ENCODE measurements at regions not wholly inside any gene's neighbourhood (a gene's known extent, or its start where the extent isn't known, plus 50 kb on each side); places are given as distances from the start of the nearest gene placed in this dataset.

DNA sequence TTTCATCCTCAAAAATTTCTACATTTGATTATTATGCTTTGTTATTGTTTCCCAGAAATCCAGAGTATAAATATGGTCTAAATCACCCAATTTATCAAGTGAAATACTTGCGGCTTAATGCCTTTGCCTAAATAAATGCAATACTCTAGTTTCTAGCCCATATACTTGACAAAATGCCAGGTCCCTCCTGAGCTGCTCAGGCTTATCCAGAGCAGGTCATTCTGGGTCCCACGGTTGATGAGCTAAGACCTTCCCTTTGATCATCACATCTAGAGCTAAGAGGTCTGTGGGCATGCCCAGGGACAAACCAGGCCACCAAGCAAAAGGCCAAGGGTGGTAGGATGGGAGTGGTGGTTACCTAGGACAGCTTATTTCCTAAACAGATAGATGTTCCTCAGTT, 180.1 kb downstream of the SMIM20 start:
- no peak for ATAC-seq (ENCODE audit: low read depth)
- POLR2A ChIA-PET: no interaction called here
- Mint-ChIP-seq H3K4me1 (peaks cover 7% of the 10 kb centered on the region), H3K4me3 (no peak overlapping the region), H3K27ac (no peak overlapping the region), H3K27me3 (peaks cover 5% of the 10 kb centered on the region), H3K36me3 (peaks cover 10% of the 10 kb centered on the region), H3K9me3 (peaks cover 30% of the 10 kb centered on the region)
- no peak for DNase-seq

DNA sequence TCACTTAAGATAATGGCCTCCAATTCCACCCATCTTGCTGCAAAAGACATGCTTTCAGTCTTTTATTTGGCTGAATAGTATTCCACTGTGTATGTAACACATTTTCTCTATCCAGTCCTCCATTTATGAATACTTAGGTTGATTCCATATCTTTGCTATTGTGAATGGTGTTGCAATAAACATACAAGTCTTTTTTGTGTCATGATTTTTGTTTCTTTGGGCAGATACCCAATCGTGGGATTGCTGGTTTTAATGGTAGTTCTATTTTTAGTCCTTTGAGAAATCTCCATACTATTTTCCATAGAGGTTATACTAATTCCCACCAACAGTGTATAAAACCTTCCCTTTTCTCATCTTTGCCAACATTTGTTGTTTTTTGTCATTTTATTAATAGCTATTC, 180.9 kb downstream of the SMIM20 start:
- ATAC-seq (ENCODE audit: low read depth) (no peak), DNase-seq (no peak)
- H3K27ac Mint-ChIP-seq: no peak overlapping the region
- H3K36me3 Mint-ChIP-seq: peaks cover 14% of the 10 kb centered on the region
- H3K4me3 Mint-ChIP-seq: no peak overlapping the region
- POLR2A ChIA-PET: no interaction called here
- peaks cover 35% of the 10 kb centered on the region for H3K9me3 Mint-ChIP-seq
- H3K4me1 Mint-ChIP-seq: peaks cover 7% of the 10 kb centered on the region
- H3K27me3 Mint-ChIP-seq: peaks cover 5% of the 10 kb centered on the region

DNA sequence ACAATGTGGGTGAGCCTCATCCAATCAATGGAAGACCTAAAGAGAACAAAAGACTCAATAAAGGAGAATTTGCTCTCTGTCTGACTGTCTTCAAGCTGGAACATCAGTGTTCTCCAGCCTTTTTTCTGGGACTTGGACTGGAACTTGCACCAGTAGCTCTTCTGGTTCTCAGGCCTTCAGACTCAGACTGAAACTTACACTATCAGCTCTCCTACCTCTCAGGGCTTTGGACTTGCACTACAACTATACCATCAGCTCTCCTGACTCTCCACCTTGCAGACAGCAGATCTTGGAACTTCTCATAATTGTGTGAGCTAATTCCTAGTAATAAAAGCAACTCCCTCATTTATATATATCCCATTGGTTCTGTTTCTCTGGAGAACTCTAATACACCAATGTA, 185.9 kb downstream of the SMIM20 start:
- Mint-ChIP-seq H3K36me3 (peaks cover 11% of the 10 kb centered on the region), H3K27me3 (peaks cover 2% of the 10 kb centered on the region), H3K4me1 (peaks cover 9% of the 10 kb centered on the region), H3K27ac (no peak overlapping the region), H3K9me3 (peaks cover 28% of the 10 kb centered on the region), H3K4me3 (no peak overlapping the region)
- DNase-seq (no peak), ATAC-seq (ENCODE audit: low read depth) (no peak)
- POLR2A ChIA-PET: no interaction called here

DNA sequence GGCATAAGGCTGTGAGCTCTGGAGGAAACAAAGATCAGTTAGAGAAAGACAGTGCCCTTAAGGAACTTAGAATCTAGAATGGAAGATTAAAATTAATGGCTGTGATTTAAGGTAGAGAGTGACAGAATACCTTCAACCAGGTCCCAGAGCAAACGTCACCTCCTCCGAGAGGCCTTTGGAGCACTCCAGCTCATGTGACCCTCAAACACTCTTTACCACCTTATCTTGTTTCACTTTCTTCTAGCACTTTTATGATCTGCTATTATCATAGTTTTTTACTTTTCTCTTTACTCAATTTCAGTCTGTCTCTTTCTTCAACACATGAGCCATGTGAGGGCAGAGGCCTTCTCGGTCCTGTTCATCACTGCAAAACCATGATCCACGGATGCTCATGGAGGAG, 187.0 kb downstream of the SMIM20 start:
- no peak for ATAC-seq (ENCODE audit: low read depth)
- Mint-ChIP-seq H3K9me3 (peaks cover 26% of the 10 kb centered on the region), H3K36me3 (peaks cover 10% of the 10 kb centered on the region), H3K27ac (no peak overlapping the region), H3K27me3 (peaks cover 2% of the 10 kb centered on the region), H3K4me3 (no peak overlapping the region), H3K4me1 (peaks cover 9% of the 10 kb centered on the region)
- POLR2A ChIA-PET: no interaction called here
- no peak for DNase-seq

DNA sequence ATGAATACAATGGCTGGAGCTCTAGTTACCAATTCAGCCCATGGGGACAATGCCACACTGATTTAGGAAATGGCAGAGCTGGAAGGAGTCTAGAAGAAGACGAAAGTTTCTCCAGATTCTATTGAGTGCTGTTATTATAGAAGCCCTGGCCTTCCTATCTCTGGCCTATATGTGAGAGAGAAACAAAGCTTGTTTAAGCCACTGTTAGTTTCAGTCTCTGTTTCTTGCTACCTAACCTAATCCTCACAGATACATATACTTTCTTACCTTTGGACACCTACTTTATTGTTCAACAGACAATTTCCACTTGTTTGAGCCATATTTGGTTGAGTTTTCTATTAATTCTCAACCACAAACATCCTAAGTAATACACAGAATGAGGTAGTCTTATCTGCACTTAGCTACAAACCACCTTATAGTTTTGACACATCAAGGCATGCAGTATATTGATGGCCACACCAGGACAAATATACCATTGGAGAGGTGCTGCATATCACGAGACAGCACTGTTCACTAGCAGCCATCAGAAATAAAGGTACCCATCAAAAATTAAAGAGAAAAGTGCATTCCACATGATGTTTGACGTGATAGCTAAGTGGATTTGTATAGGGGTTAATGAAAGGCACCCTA, 190.2 kb downstream of the SMIM20 start:
- peak; percentile 56 for ATAC-seq (ENCODE audit: low read depth)
- no peak for DNase-seq
- Mint-ChIP-seq H3K27ac (peak overlapping the region; percentile 33), H3K9me3 (peaks cover 14% of the 10 kb centered on the region), H3K4me3 (peak overlapping the region; percentile 45), H3K4me1 (peaks cover 10% of the 10 kb centered on the region), H3K27me3 (peaks cover 5% of the 10 kb centered on the region), H3K36me3 (peaks cover 10% of the 10 kb centered on the region)
- POLR2A ChIA-PET: interaction anchor here (1.0 kb wide), 1 partner anchor 28 kb away, joined by 3 read pairs; no protein-coding TSS in a partner anchor

DNA sequence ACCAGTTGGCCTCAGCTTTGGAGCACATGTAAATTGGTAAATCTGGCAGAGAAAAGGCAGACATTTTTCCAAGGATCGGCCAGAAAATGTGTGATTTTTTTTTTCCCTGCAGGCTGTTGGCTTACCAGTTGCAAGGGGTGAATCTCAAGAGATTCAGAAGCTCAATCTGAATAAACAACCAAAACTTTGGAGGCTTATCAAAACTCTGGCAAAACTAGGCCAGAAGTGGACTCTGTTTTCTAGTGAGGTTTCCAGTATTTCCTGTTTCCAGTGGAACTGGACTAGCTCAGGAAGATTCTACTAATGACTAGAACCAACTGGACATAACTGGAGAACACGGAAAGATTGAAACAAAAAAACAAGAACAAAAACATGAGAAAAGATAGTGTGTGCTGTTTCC, 191.3 kb downstream of the SMIM20 start:
- Mint-ChIP-seq H3K4me1 (peaks cover 10% of the 10 kb centered on the region), H3K4me3 (no peak overlapping the region), H3K27ac (peak overlapping the region; percentile 4), H3K9me3 (peaks cover 12% of the 10 kb centered on the region), H3K36me3 (peaks cover 4% of the 10 kb centered on the region), H3K27me3 (peaks cover 5% of the 10 kb centered on the region)
- POLR2A ChIA-PET: interaction anchor here (0.7 kb wide), 1 partner anchor 35 kb away, joined by 3 read pairs; no protein-coding TSS in a partner anchor
- ATAC-seq (ENCODE audit: low read depth) (no peak), DNase-seq (no peak)

DNA sequence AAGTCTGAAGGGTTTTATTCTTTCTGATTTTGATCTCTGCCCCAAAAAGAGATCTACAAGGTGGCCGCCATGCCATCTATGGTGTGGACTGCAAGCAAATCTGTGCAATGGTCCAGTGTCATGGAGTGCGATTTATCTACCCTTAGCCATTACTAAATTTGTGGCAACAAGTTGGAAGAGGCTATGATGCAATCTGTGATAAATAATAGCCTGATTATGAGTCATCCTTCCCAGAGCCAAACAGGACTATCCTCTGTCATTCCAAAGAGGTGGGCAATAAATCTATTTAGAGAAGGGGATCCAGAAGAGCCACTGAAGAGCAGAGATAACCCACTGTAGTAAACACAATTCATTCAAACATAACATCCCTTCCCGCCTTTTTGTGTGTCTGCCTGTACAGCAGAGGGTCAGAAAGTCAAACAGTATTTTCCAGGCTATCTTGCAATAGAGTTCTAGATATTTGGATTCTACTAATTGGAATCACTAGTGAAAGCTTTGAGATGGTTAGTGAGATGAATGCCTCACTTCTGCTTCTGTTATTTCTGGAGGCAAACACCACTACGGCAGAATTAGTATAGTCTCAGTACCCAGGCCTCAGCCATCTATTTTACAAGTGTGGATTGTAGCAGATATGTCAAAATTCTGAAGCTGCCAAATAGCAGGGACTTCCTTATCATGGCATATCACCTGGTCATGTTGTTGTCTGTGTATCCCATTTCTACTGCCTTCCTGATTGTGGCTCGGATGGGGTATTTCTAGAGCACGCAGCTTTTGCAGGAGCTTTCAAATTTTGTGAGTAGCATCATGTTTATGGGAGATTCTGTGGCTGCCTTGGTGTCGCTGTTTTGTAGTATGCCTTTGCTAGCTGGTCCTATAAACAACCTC, 192.0 kb downstream of the SMIM20 start:
- Mint-ChIP-seq H3K9me3 (peaks cover 10% of the 10 kb centered on the region), H3K27me3 (peaks cover 5% of the 10 kb centered on the region), H3K27ac (no peak overlapping the region), H3K4me3 (no peak overlapping the region), H3K36me3 (peaks cover 4% of the 10 kb centered on the region), H3K4me1 (peaks cover 10% of the 10 kb centered on the region)
- POLR2A ChIA-PET: no interaction called here
- no peak for DNase-seq
- no peak for ATAC-seq (ENCODE audit: low read depth)

DNA sequence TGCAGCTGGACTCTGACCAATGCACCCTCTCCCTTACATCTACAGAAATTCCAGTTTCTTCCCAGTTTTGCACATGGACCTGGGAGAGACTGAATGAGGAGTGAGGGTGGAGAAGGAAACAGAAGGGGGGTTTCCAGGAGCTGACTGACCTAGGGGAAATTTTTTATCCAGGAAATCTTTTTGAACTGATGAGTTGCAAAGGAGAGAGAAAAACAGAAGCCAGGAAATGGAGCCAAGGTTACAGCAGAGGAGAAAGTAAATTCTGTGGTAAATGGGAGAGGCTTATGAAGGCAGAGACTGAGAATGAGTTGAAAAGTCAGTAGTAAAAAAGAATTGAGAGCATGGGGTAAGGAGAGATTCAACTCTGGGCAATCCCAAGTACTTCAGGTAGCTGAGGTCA, 192.8 kb downstream of the SMIM20 start:
- peaks cover 11% of the 10 kb centered on the region for H3K9me3 Mint-ChIP-seq
- POLR2A ChIA-PET: no interaction called here
- peaks cover 8% of the 10 kb centered on the region for H3K27me3 Mint-ChIP-seq
- peaks cover 10% of the 10 kb centered on the region for H3K4me1 Mint-ChIP-seq
- no peak overlapping the region for H3K27ac Mint-ChIP-seq
- DNase-seq: no peak
- no peak for ATAC-seq (ENCODE audit: low read depth)
- H3K36me3 Mint-ChIP-seq: peaks cover 4% of the 10 kb centered on the region
- no peak overlapping the region for H3K4me3 Mint-ChIP-seq

DNA sequence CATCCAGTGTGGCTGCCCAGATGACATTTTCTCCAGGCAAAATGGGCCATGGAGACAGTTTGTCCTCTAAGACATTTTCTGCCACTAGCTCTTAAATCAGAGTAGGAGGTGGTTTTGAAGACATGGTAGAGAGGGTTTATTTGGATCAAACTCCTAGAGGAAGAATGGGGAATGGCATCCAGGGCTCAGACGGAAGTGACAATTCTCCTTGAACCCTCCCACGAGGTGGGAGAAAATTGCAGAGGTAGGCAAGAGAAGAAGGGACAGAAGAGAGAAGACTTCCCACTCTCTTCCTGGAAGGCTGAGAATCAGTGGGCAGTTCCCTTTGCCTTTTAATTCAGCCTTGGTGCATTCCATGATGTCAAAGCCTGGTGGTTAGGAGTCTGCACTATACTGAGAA, 194.0 kb downstream of the SMIM20 start:
- ATAC-seq (ENCODE audit: low read depth) (no peak), DNase-seq (no peak)
- Mint-ChIP-seq H3K36me3 (peaks cover 4% of the 10 kb centered on the region), H3K4me1 (peaks cover 10% of the 10 kb centered on the region), H3K9me3 (peaks cover 16% of the 10 kb centered on the region), H3K27me3 (peaks cover 10% of the 10 kb centered on the region), H3K4me3 (no peak overlapping the region), H3K27ac (no peak overlapping the region)
- POLR2A ChIA-PET: no interaction called here

DNA sequence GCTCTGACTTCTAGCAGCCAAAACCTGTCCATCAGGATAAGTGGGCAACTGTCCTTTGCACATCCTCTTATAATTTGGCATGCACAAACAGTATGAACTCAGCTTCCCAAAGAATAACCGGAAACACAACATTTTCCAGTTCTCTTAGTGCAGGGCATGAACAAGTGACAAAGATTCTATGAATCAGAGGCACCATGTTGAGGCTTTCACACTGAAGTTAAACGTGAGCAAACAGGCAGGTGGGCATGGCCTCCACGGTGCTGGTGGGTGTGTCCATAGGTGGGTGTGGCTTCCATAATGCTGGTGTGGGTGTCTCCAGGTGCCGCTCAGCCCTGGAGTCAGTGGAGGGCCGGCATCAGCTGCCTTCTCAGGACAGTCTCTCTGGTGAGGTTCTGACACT, 196.5 kb downstream of the SMIM20 start:
- Mint-ChIP-seq H3K36me3 (peaks cover 2% of the 10 kb centered on the region), H3K4me3 (no peak overlapping the region), H3K27ac (no peak overlapping the region), H3K27me3 (peaks cover 9% of the 10 kb centered on the region), H3K9me3 (peaks cover 18% of the 10 kb centered on the region), H3K4me1 (peaks cover 1% of the 10 kb centered on the region)
- POLR2A ChIA-PET: no interaction called here
- DNase-seq (no peak), ATAC-seq (ENCODE audit: low read depth) (no peak)

DNA sequence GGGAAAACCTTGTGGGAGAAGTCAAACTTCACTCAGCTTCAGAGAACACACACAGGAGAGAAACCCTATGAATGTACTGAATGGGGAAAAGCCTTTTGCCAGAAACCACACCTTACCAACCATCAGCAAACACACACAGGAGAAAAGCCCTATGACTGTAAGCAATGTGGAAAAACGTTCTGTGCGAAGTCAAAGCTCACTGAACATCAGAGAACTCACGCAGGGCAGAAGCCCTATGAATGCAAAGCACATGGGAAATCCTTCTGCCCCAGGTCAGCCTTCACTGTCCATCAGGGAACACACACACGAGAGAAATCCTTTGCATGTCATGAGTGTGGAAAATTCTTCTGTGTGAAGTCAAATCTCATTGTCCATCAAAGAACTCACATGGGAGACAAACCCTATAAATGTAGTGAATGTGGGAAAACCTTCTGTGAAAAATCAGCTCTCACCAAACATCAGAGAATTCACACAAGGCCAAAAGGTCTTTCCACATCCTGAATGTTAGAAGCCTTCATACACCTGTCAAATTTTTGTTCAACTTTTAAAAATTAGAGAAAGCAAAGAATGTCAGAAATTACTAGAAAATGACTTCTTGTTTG, 199.4 kb downstream of the SMIM20 start:
- Mint-ChIP-seq H3K27ac (no peak overlapping the region), H3K4me3 (no peak overlapping the region), H3K36me3 (peaks cover 3% of the 10 kb centered on the region), H3K4me1 (no peaks in the 10 kb centered on the region), H3K9me3 (peaks cover 26% of the 10 kb centered on the region), H3K27me3 (peaks cover 8% of the 10 kb centered on the region)
- ATAC-seq (ENCODE audit: low read depth): no peak
- POLR2A ChIA-PET: interaction anchor here (0.7 kb wide), 1 partner anchor 183 kb away, joined by 4 read pairs; no protein-coding TSS in a partner anchor
- DNase-seq: no peak

DNA sequence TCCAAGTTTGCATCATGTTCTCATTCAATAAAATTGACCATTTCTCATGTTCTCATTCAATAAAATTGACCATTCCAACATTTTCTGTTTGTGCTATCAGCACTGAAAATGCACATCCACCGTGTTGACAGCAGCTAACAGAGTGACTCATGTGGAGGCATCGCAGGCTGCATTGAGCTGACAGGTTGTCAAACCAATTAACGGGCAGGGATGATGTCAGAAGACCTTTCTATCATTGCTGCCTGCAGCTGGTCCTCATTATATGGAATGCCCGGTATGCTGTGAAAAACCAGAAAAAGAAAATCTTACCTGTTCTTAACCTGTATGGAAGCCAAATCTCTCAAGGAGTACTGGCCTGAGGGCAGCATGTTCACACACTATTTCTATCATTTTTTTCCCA, 202.0 kb downstream of the SMIM20 start:
- Mint-ChIP-seq H3K9me3 (peaks cover 24% of the 10 kb centered on the region), H3K27ac (no peak overlapping the region), H3K4me3 (no peak overlapping the region), H3K27me3 (peaks cover 16% of the 10 kb centered on the region), H3K4me1 (no peaks in the 10 kb centered on the region), H3K36me3 (peaks cover 3% of the 10 kb centered on the region)
- ATAC-seq (ENCODE audit: low read depth) (no peak), DNase-seq (no peak)
- POLR2A ChIA-PET: no interaction called here

DNA sequence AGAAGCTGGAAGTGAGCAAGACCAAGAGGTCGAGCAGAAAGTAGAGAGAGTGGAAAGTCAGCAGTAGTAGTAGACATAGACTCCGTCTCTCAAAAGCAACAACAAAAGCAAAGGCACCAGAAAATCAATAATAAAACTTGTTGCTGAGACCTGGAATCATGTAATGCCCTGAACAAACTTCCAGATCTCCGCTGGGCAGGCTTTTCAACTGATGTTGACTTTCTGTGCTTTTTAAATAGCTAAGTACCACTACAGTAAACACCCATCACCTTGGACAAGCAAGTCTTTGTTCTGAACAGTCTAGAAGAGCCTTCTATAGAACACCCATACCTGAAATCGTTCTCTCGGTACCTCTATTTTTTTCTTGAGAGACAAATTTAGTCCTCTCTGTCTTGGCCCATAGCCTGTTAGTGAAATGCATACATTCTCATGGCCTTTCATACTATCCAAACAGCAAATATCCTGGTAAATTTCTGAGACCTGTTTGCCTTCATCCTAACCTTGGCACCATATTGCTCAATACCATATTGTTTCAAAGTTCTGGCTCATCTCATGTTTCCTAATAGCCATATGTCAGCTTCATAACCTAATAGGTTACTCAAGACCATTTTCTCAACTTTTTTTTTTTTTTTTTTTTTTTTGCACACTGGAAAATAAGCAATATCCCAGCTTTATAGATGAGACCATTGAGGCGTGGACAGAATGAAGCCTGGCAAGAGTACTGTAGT, 200.6 kb upstream of the RBPJ start:
- H3K27ac Mint-ChIP-seq: no peak overlapping the region
- no peaks in the 10 kb centered on the region for H3K4me1 Mint-ChIP-seq
- peaks cover 15% of the 10 kb centered on the region for H3K27me3 Mint-ChIP-seq
- DNase-seq: no peak
- no peak overlapping the region for H3K4me3 Mint-ChIP-seq
- ATAC-seq (ENCODE audit: low read depth): no peak
- peaks cover 17% of the 10 kb centered on the region for H3K9me3 Mint-ChIP-seq
- peaks cover 2% of the 10 kb centered on the region for H3K36me3 Mint-ChIP-seq
- POLR2A ChIA-PET: no interaction called here
